PC-3 (cell line): ENCODE measurements at regions not wholly inside any gene's neighbourhood (a gene's known extent, or its start where the extent isn't known, plus 50 kb on each side); places are given as distances from the start of the nearest gene placed in this dataset.

Source experiments
- EZH2 ChIP-seq: fragments of 300-600 bp; sonication (generic); IDR thresholded peaks from one replicate; pipeline ENCODE4 v1.6.1; 2017; ENCODE audit warnings: antibody characterized with exemption, mild to moderate bottlenecking, low read length; ENCODE audit not compliant: unreplicated experiment
- TF ChIP-seq, protein P1 (sequence below): fragments of 300-600 bp; sonication (generic); conservative IDR thresholded peaks from 2 replicates; pipeline ENCODE4 v1.5.1; 2017; ENCODE audit warnings: antibody characterized with exemption, low read depth, mild to moderate bottlenecking, low read length

DNA sequence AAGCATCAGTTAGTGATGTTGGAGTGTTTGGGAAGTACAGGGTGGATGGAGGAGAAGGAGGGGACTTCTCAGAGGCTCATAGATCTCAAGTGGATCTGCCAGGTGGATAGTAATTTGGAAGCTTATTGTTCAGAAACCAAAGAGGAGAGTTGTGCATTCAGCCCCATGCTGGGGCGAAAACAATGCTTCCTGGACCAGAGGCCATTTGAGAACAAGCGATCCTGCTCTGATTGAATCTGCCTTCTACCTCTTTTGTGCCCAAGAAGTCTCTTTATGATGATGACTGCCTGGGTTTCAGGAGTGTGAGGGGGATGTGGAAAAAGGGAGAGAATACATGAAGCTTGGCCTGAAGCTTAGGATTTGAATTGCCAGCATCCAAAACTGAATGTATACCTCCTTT lies 110.8 kb upstream of the SRRM4 start:
- TF ChIP-seq, protein P1, sequence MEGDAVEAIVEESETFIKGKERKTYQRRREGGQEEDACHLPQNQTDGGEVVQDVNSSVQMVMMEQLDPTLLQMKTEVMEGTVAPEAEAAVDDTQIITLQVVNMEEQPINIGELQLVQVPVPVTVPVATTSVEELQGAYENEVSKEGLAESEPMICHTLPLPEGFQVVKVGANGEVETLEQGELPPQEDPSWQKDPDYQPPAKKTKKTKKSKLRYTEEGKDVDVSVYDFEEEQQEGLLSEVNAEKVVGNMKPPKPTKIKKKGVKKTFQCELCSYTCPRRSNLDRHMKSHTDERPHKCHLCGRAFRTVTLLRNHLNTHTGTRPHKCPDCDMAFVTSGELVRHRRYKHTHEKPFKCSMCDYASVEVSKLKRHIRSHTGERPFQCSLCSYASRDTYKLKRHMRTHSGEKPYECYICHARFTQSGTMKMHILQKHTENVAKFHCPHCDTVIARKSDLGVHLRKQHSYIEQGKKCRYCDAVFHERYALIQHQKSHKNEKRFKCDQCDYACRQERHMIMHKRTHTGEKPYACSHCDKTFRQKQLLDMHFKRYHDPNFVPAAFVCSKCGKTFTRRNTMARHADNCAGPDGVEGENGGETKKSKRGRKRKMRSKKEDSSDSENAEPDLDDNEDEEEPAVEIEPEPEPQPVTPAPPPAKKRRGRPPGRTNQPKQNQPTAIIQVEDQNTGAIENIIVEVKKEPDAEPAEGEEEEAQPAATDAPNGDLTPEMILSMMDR = no peak
- no peak for TF ChIP-seq EZH2
